Stimulated activated CD4-positive, alpha-beta T cell treated with anti-CD3 and anti-CD28 coated beads, Interleukin-1b, Interleukin-23, amount 100 ng/mL, for 48 hours (primary cell): ENCODE measurements at regions not wholly inside any gene's neighbourhood (a gene's known extent, or its start where the extent isn't known, plus 50 kb on each side); places are given as distances from the start of the nearest gene placed in this dataset.
"Not testable (repeated sequence)": the region's sequence is repeated elsewhere in the genome, so short reads cannot be mapped to it uniquely, and the experiment has no call there.

Experiments
- DNase-seq: peaks from one replicate; pipeline ENCODE4 v3.0.0-alpha.2; 2020

DNA sequence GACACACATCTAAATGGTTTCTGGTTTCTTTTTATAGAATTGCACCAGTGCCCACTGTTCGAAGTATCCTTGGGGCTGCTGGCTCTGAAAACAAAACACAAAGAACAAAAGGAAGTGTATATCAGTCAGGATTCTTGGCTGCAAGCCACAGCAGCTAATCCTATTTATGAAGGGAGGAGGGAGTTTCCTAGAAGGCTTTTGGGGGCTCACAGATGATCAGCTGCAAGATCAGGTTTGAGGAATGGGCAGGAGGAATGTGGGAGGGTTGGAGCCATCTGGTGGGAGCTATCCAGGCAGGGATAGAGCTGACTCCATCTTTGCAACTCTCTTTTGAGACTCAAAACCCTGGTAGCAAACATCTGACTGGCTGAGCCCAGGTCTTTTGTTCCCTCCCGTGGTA lies 118.3 kb upstream of the EEF2KMT start:
- DNase-seq: no peak

DNA sequence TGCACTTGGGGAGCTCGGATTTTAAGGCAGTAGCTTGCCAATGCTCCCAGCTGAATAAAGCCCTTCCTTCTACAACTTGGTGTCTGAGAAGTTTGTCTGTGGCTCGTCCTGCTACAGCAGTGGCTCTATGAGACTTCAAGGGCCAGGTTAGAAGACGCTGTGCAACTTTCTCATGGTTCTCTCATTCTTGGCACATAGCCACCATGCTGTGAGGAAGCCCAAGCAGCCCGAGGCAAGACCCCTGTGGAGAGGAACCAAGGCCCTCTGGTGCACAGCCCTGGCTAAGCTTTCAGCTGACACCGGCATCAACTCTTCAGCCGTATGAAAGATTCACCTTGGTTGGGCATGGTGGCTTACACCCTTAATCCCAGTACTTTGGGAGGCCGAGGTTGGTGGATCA lies 116.9 kb upstream of the EEF2KMT start:
- DNase-seq: no peak

DNA sequence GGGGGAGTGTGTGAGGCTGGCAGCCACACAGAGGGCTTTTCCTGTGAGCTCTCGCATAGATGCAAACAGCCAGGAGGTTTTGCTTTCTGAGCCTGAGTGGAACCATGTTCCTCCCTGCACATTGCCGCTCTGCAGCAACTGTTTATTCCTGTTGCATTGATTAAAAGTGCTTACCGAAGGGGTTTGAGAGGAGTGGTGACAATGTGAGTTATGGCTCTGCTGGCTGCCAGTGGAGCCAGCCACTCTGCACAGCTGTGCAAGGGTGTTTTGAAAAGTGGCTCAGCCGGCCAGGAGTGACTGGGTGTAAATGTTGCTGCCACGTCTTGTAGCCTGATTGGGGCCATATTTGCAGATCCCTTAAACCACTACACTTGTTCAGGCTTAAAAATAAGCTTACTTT lies 114.9 kb upstream of the EEF2KMT start:
- DNase-seq: not testable (repeated sequence)

DNA sequence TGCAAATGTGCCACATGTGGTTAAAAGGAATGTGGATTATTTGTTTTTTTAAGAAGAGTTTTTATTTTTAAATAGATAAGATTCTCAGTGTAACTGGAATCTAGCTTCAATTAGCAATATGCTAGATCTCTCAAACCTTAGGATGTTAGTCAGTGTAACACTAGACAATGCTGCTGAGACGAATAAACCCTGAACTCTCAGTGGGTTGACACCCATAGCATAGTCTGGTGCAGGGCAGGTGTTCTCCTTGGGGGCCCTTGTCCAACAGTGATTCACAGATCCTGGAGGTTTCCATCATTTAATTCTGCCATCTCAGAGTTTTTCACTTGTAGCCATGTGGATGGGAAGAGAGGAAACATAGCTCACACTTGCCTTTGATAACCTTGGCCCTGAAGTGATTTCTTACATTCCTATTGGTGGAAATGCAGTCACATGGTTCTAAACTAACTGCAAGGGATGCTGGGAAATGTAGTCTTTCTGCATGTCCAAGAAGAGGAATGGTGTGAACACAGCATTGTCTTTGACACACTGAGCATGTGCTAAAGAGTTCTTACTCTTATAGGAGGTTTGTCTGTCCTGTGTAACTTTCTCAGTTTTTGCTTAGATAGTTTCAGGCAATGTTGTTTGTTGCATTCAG lies 110.4 kb upstream of the EEF2KMT start:
- not testable (repeated sequence) for DNase-seq

DNA sequence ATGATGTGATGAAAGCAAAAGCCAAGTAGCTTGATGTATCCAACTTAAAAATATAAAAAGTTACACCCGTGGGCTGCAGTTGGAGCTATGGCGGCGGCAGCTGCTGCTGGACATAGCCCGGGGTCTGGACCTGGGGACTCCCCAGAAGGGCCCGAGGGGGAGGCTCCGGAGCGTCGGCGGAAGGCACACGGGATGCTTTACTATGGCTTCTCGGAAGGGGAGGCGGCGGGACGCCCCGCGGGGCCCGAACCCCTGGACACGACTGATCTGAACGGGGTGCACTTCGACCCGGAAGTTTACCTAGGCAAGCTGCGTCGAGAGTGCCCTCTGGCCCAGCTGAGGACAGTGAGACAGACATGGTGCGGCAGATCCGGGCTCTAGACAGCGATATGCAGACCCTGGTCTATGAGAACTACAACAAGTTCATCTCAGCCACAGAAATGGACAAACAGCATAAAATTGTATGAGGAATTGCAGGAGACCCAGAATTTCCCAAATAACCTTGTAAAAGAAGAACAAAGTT lies 109.5 kb upstream of the EEF2KMT start:
- no peak for DNase-seq

DNA sequence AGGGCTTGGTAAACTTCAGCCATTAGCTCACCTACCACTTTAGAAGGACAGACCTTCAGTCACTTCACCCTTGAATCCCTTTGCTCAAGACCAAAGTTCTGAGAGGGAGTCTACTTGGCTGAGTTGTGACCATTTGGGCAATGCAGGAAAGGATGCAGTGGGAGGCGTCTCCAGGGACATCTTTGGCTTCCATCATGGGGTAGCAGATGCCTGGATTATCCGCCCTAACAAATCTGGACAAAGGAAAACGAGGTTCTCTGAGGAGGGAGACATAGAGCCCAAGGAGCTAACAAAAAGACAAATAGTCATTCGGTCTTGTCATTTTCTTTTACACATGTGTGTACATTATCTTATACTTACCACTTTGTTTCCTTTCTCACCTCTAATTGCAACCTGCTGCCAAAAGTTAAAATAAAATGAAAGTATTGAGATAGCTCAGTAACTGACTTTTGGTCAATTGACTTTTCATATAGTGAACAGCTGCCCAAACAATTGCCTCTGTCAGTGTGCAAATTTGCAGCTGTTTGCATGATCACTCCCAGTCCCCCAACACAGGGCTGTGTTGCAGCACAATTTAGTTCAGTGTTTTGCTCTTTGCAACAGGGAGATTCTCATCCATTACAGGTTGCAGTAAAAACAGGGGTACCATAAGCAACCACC lies 108.9 kb upstream of the EEF2KMT start:
- no peak for DNase-seq

DNA sequence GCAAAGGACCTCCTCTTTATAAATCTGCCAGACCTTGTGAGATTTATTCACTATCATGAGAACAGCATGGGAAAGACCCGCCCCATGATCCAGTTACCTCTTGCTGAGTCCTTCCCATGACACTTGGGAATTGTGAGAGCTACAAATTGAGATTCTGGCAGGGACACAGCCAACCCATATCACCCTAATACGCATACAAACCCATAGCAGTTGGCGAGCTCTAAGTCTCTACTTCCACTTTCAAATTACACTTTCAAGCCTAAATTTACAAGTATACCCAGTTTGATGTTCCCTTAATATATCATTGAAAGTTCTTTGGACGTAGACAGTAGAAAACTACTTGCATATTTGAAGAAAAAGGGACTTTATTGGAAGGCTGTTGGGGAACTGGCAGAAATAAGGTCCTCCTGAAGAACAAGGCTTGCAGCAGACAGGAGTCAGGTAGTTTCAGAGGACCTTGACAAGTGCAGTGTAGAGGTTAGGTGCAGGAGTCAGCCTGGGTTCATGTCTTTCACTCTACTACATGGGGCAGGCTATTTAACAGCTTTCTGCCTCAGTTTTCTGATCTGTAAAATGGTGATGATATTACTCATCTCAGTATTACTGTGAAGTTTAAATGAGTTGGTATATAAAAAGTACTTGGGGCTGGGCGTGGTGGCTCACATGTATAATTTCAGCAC lies 107.9 kb upstream of the EEF2KMT start:
- DNase-seq: no peak

DNA sequence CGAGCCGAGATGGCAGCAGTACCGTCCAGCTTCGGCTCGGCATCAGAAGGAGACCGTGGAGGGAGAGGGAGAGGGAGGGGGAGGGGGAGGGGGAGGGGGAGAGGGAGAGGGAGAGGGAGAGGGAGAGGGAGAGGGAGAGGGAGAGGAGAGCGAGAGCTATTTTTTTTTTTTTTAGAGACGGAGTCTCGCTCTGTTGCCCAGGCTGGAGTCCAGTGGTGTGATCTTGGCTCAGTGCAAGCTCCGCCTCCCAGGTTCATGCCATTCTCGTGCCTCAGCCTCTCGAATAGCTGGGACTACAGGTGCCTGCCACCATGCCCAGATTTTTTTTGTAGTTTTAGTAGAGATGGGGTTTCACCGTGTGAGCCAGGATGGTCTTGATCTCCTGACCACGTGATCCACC lies 106.1 kb upstream of the EEF2KMT start:
- DNase-seq: not testable (repeated sequence)

DNA sequence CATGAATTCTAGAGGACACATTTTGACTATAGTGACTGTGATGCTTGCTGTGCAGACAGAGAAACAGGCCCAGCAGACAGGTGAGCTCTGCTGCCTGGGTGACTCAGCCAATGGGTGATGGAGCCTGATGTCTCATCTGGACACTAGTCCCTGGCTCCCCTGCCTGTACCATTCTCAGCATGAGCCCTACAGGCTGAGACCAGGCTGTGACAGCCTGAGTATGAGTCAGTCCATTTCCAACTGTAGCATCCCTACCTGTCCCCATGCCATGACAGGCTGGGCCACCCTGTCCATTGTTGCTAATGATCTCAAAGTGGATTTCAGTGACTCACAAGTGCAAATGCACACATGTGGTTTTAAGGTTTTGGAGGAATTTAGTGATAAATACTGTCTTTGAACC lies 102.5 kb upstream of the EEF2KMT start:
- no peak for DNase-seq

DNA sequence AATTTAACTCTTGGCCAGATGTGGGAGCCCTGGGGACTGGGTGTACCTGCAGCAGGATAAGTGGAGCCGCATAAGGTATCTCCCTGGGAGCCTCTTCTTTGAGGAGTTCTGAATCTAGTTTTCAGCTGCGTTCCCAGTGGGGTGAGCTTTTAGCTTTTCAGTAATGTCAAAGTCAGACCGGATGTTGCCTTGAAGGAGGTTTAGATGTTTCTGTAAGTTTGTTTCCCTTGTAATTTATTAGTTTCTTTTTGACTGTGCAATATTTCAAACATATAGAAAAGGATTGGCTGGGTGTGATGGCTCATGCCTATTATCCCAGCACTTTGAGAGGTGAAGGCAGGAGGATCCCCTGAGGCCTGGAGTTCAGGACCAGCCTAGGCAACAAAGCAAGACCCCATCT lies 98.6 kb upstream of the EEF2KMT start:
- no peak for DNase-seq

DNA sequence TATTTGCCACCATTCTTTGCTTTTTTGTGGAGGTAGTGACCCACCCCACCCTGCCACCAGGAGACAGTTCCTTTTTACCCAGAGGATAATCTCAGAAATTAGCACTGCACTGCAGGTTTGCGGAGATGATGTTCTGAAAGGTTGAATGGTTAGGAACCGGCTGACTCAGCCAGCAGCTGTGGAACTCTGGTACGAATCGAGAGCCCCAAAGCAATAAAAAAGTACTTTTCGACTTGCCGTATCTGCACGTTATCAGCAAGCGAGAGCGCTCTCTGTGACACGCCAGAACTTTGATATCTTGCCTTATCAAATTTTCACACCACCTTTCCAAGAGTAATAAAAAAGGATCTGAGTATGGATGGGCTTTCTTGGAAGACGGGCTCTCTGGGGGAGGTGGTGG lies 96.3 kb upstream of the EEF2KMT start:
- no peak for DNase-seq

DNA sequence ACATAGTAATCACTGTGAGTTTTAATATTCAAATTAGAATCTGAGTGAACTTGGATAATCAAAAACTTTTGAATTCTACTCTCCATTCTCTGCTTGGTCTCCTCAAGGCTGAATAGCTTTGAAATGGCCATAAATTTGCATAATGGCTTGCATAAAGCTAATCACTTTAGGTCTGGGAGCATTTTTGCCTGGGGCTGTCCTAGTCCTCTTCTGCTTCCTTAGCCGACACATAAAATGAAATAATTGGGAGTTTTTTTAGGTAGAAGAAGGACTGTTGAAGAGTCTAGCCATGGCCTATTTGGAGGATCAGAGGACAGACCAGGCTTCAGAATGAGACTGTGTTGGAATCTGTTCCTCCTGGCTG lies 91.4 kb upstream of the EEF2KMT start:
- no peak for DNase-seq

DNA sequence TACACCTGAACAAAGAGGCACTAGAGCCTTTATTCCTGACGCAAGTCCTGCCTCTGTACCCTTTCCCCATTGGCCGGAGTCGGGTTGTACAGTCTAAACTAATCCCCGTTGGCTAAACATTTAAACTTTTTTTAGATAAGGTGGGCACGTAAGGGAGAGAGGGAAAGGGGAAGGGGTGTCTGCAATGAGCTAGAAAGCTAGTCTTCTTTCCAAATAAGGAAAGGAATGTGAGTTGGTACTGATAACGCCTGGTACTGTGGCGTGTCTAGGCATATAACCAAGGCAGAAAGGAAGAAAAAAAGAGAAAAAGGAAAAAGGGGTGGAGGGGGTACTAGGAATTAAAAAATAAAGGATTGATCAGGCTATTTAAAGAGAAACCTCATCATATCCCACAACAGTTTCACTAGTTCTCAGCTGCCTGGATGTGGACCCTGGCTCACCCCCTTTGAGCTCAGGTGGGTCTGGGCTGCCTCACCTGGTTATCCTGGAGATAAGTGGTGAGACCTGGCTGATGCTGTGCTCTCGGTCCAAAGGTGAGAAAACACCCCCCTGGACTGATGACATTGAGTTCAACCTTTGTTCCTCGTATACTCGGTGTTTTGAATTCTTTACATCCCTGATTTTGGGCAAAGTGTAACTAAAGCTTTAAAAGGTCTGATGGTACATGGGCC lies 90.9 kb upstream of the EEF2KMT start:
- no peak for DNase-seq

DNA sequence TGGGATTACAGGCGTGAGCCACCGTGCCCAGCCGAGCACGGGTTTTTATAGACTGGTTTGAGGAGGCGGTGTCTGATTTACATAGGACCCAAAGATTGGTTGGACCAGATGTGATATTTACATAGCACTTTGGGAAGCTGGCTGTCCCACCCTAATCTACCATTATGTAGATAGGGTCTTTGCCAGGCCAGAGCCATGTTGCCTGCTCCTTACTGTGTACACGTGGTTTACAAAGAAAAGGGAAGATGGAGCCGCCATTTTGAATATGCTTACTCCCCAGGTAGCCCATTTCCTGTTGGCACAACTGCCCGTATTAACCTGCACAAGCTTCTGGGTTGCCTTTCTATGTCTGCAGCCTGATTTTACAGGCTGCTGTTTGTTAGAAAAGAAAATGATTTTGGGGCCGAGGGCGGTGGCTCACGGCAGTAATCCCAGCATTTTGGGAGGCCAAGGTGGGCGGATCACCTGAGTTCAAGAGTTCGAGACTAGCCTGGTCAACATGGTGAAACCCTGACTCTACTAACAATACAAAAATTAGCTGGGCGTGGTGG lies 89.9 kb upstream of the EEF2KMT start:
- no peak for DNase-seq

DNA sequence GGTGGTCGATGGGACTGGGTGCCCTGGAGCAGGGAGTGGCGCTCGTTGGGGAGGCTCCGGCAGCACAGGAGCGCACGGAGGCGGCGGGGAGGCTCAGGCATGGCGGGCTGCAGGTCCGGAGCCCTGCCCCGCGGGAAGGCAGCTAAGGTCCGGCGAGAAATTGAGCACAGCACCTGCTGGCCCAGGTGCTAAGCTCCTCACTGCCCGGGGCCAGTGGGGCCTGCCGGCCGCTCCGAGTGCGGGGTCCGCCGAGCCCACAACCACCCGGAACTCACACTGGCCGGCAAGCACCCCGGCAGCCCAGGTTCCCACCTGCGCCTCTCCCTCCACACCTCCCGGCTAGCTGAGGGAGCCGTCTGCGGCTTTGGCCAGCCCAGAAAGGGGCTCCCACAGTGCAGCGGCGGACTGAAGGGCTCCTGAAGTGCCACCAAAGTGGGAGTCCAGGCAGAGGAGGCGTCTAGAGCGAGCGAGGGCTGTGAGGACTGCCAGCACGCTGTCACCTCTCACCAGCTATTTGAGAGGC lies 88.8 kb upstream of the EEF2KMT start:
- DNase-seq: no peak

DNA sequence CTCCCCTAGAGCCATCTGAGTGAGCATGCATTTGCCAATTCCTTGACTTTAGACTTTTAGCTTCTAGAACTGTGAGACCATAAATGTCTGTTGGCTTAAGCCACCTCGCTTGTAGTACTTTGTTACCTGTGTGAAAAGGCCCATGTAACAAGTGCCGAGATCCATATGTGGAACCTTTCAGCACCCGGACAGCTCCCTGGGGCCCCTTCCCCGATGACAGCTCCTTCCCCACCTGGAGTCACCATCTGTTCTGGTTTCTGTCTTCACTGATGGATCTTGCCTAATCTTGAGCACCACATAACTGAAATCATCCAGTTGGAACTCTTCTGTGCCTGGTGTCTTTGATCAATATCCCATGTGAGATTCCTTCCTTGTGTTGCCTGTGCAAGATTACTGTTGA lies 78.9 kb upstream of the EEF2KMT start:
- DNase-seq: no peak

DNA sequence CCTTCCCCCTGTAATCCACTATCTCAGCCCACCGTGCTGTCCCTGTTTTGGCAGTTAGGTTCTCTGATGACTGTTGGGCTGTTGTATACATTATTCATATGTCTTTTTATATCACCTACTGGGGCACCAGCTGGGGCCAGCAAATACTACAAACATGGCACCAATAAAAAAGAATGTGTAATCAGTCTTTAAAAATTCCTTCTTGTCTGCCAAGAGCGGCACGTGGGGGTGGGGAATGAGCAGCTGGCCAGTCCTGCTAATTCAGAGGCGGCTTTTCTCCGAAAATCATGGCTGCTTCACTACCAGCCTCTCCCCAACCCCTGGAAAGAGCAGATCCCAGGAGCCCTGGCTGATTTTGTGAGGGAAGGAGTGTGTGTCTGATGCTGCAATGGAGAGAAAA lies 77.7 kb upstream of the EEF2KMT start:
- DNase-seq: no peak

DNA sequence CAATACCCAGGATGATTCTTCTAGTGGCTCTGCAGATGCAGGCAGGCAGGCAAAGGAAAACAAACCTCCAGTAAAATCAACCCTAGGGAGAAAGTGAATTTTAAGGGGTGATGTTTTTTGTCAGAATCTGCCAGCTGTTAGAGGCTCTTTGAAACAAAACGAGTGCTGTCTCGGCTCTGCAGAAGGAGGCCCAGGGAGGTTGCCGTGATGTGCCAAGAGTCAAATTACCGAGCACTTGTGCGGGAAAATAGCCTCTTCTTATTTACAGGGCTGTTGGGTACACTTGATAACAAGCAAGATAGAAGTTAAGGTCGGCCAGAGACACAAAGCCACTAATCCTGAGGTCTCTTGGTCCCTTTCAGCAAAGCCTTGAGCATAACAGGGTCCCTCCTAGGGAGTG lies 68.9 kb upstream of the EEF2KMT start:
- DNase-seq: no peak

DNA sequence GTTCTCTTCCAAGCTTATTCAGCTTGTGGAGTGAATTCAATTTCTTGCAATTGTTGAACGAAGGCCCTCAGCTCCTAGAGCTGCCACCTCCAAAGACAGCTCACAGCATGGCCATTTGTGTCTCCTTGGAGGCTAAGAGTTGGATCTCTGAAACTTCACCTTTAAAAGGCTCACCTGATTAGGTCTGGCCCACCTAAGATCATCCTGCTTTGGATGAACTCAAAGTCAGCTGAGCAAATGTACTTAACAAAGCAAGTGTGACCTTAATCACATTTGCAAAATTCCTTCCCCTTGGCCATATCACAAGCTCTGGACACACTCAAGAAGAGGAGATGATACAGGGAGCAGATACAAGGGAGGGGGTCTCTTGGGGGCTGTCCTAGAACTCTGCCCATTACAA lies 67.8 kb upstream of the EEF2KMT start:
- DNase-seq: not testable (repeated sequence)

DNA sequence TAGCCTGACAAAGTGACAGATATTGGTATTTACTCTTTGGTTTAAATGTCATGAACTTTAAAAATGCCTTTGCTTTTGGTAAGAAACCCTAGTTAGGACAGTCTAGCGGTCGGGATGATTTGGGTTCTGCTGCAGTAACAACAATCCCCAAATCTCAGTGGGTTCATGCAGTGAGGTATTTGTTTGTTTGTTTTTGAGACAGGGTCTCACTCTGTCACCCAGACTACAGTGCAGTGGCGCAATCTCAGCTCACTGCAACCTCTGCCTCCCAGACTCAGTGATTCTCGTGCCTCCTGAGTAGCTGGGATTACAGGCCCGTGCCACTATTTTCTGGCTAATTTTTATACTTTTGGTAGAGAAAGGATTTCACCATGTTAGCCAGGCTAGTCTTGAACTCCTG lies 65.2 kb upstream of the EEF2KMT start:
- not testable (repeated sequence) for DNase-seq

DNA sequence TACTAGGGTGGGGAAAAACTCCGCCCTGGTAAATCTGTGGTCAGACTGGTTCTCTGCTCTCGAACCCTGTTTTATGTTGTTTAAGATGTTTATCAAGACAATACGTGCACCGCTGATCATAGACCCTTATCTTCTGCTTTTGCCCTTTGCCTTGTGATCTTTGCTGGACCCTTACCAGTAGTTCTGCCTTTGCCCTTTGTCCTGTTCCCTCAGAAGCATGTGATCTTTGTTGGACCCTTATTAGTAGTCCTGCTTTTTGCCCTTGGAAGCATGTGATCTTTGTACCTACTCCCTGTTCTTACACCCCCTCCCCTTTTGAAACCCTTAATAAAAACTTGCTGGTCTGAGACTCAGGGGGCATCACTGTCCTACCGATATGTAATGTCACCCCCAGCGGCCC lies 64.3 kb upstream of the EEF2KMT start:
- not testable (repeated sequence) for DNase-seq

DNA sequence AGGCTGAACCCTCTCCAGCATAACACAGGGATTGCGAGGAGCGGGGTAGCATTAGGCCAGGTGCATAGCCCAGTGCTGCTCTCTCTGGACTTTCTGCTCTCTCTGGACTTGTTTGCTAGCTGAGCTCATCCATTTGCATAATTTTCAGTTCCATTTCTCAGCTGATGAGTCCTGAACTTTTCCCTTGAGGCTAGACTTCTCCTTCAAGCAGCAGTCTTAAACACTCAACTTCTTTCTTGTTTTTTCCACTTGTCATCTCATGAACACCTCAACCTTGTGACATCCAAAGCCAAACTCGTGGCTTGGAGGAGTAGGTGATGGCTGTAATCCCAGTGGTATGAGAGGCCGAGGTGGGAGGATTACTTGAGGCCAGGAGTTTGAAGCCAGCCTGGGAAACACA lies 62.4 kb upstream of the EEF2KMT start:
- not testable (repeated sequence) for DNase-seq

DNA sequence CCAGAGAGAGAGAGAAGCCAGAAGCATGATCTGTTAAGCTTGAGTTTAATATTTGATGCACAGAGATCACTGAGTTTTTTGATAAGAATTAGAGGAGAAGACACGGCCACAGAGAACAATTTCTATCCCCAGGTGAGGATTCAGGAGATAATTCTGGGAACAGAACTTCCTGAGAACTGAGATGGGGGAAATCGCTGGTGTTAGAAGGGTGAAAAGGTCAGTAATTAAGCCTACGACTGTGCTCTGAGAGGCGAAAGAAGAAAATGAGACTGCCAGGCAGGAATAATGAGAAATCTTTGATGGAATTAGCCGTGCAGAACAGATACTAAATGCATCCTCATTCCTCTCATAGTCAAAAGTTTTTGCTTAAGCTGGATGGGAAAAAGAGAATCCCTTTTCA lies 61.9 kb upstream of the EEF2KMT start:
- not testable (repeated sequence) for DNase-seq
